GM20000 (cell line): ENCODE measurements at regions not wholly inside any gene's neighbourhood (a gene's known extent, or its start where the extent isn't known, plus 50 kb on each side); places are given as distances from the start of the nearest gene placed in this dataset.
A peak's percentile ranks its signal among the peaks of the same experiment; 100 is the strongest.
"Not testable (repeated sequence)": the region's sequence is repeated elsewhere in the genome, so short reads cannot be mapped to it uniquely, and the experiment has no call there.

ENCODE experiments used
- DNase-seq: peaks from one replicate; pipeline ENCODE4 v3.0.0; 2012; ENCODE audit warnings: low spot score
- CTCF ChIP-seq: IDR thresholded peaks from 2 replicates; pipeline ENCODE4 v1.5.1; 2012; ENCODE audit warnings: mild to moderate bottlenecking, control low read depth; ENCODE audit errors: extremely low read depth, missing control alignments

- DNase-seq = no peak
- TF ChIP-seq CTCF = no peak
Observed at GRCh38 chr4:15201782-15202181, 199.5 kb downstream of the CPEB2 start.

- no peak for TF ChIP-seq CTCF
- no peak for DNase-seq
Observed at GRCh38 chr4:15202481-15202880, 200.2 kb downstream of the CPEB2 start.

DNA sequence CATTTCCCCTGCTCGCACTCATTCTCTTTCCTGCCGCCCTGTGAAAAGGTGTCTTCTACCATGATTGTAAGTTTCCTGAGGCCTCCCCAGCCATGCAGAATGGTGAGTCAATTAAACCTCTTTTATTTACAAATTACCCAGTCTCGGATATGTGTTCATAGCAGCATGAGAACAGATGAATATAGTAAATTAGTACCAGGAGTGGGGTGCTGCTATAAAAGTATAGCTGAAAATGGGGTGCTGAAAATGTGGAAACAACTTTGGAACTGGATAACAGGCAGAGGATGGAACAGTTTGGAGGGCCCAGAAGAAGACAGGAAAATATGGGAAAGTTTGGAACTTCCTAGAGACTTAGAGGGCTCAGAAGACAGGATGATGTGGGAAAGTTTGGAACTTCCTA, 204.2 kb downstream of the CPEB2 start:
- DNase-seq = not testable (repeated sequence)

DNA sequence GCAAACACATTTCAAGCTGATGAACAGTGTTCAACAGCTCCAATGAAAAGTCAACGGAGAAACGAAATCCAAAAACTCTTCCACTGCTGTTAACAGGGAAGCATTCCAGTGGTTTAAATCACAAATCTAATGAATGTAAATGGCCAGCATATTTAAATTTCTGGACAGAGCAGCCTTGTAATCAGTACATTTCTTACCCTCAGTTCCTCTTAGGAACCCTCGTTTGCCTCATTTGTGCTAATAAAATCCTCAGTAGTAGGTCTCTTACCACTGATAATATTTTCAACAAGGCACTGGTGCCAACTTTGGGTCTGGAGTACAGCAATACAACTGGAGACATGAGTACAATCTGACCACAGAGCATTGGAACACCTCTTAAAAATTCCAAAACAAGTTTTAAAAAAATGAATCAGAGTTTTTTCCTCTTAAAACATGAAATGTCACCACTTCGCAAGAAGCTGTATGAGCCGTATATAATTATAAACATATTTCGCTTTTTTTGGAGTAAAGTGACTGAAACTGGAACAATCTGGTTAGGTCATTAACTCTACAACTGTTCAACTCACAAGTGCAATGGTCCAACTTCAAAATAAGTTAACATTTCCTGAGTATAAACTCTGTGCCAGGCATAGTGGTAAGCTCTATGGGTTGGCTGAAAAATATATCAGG, 211.2 kb downstream of the CPEB2 start:
- DNase-seq = no peak
- no peak for TF ChIP-seq CTCF

GRCh38 chr4:15215109-15215508, 212.7 kb upstream of the C1QTNF7 start:
- no peak for TF ChIP-seq CTCF
- DNase-seq = no peak

DNA sequence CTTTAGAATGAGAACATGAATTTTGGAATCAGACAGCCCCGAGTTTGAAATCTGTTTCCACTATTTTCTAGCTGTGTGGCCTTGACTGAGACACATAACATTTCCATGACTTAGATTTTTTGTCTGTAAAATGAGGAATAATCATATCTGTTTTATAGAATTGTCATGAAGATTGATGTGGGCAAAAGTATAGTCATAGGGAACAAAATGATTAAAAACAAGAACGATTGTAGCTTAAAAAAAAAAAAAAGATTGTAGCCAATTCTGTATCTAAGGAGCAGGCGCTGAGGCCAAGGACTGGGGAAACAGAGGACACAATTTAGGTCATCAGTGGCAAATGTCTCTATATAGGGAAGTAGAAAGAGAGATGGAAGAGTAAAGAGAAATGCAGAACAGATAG, 201.6 kb upstream of the C1QTNF7 start:
- TF ChIP-seq CTCF = no peak
- no peak for DNase-seq

DNA sequence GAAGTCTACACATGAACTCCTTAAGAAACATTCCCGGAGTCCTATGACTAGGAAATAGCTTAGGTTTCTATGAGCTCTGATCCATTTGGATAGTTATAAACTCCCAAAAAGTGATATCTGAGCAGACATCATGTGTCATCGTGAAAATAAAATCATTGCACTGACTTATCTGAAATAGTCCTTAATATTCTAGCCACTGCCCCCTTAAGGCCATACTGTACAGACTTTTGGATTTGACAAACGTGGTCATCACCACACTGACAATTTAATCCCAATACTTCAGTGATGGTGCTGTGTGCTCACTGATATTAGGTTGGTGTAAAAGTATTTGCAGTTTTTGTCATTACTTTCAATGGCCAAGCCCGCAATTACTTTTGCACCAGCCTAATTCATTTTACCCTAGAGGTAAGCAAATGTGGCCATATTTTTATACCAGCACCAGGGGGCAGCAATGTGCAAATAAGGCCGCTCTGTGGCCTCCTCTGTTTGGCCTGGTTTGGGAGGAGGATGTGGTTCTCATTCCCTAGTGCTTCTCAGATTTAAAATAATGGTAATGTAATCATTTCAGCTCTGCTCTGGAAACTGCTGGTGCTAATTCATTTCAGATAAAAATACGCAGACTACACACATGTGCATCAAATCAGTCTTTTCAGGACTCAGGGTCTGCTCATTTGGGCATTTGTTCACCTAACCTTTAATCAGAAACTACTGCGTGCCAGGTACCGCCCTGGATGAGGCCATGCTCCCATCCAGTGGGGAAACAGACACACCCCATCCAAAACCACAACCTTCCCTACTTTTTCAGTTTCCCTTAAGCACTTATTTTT, 196.4 kb upstream of the C1QTNF7 start:
- DNase-seq = peak; percentile 65
- TF ChIP-seq CTCF = peak; percentile 70
